ENCODE measurements at regions not wholly inside any gene's neighbourhood (a gene's known extent, or its start where the extent isn't known, plus 50 kb on each side); places are given as distances from the start of the nearest gene placed in this dataset.

DNA sequence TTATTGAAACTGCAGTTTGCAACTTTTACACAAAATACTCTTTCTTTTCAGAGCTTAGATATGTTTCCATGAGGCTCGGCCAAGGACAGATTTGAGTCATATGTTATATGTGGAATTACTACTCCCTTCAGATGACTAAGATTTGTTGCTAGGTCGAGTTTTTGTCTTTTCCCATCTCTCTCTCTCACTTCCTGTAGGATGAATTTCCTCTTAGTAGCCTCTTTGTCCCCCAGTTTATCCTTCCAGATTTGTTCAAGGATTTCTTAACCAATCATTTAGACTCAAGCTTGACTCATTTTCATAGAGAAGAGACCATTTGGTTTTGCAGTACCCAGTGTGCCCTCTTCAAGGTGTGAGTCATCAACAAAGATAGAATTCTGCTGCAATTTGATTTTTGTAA, 209.2 kb downstream of the GLUD2 start:
- TF ChIP-seq, protein P1, sequence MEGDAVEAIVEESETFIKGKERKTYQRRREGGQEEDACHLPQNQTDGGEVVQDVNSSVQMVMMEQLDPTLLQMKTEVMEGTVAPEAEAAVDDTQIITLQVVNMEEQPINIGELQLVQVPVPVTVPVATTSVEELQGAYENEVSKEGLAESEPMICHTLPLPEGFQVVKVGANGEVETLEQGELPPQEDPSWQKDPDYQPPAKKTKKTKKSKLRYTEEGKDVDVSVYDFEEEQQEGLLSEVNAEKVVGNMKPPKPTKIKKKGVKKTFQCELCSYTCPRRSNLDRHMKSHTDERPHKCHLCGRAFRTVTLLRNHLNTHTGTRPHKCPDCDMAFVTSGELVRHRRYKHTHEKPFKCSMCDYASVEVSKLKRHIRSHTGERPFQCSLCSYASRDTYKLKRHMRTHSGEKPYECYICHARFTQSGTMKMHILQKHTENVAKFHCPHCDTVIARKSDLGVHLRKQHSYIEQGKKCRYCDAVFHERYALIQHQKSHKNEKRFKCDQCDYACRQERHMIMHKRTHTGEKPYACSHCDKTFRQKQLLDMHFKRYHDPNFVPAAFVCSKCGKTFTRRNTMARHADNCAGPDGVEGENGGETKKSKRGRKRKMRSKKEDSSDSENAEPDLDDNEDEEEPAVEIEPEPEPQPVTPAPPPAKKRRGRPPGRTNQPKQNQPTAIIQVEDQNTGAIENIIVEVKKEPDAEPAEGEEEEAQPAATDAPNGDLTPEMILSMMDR (conservative IDR thresholded peaks at IDR 0.05 in 1 of 2, IDR thresholded peaks at IDR 0.05 in 1 of 2; ENCODE audit: extremely low read depth in 1 of 2, insufficient read depth in 1 of 2, low read depth in 1 of 2, low read length in 2 of 2) = no peak
- no peak for TF ChIP-seq EZH2 (IDR thresholded peaks at IDR 0.05; ENCODE audit: borderline replicate concordance, low read length)

Measured in mammary epithelial cell (primary cell).